Cerebellar cortex (tissue), 1 donor: ENCODE measurements at regions not wholly inside any gene's neighbourhood (a gene's known extent, or its start where the extent isn't known, plus 50 kb on each side); places are given as distances from the start of the nearest gene placed in this dataset.
"Not testable (repeated sequence)": the region's sequence is repeated elsewhere in the genome, so short reads cannot be mapped to it uniquely, and the experiment has no call there.

Experiments used
- DNase-seq: peaks from one replicate; pipeline ENCODE4 v3.0.0-alpha.2; 2015; ENCODE audit warnings: low spot score

DNA sequence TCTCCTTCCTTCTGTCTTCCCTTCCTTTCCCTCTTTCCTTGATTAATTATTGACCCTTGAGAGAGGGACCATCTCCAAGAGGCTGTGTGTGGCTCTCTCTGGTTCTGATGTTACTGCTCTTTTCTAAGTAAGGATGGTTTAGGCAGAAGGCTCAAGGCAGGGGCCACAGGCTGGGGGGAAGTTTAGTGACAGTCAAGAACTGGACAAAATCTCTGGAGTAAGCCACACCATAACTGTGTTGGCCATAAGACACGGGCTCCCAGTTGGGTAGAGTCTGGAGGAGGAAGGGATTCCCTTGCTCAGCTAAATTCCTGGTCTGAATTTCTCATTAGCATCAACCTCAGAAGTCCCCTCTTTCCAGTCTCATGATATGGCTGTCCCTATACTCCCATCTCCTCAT, 74.7 kb downstream of the BUD13 start:
- no peak for DNase-seq

DNA sequence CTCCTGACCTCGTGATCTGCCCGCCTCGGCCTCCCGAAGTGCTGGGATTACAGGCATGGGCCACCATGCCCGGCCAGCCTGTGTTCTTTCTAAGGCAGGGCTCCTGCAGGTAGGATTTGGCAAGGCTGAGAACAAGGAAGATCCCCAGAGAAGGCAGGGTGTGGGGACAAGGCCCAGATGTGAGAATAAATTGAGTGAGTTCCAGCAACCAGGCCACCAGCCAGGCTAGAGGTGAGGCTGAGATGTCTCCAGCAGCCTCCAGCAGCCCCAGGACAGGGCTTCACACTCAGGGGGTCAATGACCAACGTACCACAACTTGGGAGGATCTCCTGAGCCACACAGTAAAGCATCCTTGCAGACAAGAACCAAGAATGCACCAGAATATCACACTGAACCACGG, 75.1 kb downstream of the BUD13 start:
- no peak for DNase-seq

- DNase-seq: no peak
Measured at GRCh38 chr11:116697011-116697410, 75.8 kb downstream of the BUD13 start.

- no peak for DNase-seq
Measured at GRCh38 chr11:116696381-116696941, 76.3 kb downstream of the BUD13 start.

DNA sequence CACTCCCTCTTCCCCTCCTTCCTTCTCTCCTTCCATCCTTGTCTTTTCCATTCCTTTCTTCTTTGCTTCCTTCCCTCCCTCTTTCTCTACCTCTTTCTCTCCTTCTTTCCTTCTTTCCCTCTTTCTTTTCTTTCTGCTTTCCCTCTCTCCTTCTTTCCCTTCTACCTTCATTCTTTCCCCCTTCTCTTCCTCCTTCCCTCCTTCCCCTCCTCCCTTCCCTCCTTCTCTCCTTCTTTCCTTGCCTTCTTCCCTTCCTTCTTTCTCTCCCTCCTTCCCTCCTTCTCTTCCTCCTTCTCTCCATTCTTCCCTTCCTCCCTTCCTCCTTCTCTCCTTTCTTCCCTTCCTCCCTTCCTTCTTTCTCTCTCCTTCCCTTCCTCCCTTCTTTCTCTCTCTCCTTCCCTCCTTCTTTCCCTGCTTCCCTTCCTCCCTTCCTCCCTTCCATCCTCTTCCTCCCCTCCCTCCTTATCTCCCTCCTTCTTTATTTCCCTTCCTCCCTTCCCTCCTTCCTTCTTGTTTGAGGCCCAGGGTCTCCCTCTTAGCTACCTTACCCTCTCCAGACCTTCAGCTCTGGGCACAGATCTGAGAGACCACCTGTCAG, 77.0 kb downstream of the BUD13 start:
- no peak for DNase-seq

DNA sequence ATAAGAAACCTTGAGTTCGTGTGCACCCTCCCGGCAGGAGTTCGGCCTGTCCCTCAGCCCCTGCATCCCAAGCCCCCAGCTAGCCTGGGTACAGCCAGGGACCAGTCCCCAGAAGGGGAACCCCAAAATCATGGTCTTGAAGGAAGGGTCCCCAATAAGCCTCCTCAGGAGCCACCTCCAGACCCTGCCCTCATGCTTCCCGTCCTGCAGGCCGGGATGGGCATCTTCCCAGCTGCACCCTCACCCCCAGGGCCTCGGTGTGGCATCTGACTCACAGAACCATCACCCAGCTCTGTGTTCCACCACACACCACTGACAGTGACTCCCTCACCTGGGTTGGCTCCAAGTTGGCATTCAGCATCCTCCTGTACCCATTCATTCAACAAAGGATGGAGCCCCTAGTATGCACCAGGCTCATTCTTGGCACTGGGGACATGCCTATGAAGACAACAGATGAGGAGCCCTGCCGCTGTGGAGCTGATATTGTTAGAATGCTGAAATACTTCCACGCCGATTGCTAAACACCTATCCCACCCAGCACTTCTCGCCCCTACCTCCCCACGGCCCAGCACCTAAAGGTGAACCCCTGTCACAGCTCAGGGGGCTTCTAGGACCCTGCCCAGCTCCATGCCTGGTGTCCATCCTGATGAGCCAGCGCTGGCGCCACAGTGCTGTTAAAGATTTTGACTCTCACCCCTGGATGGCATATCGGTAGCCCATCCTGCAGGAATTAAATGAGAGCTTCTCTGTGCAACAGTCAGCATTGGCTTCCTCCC, 77.8 kb downstream of the BUD13 start:
- no peak for DNase-seq

- no peak for DNase-seq
Measured at GRCh38 chr11:116694349-116694725, 78.5 kb downstream of the BUD13 start.

- DNase-seq: no peak
Measured at GRCh38 chr11:116693593-116694348, 79.0 kb downstream of the BUD13 start.

DNA sequence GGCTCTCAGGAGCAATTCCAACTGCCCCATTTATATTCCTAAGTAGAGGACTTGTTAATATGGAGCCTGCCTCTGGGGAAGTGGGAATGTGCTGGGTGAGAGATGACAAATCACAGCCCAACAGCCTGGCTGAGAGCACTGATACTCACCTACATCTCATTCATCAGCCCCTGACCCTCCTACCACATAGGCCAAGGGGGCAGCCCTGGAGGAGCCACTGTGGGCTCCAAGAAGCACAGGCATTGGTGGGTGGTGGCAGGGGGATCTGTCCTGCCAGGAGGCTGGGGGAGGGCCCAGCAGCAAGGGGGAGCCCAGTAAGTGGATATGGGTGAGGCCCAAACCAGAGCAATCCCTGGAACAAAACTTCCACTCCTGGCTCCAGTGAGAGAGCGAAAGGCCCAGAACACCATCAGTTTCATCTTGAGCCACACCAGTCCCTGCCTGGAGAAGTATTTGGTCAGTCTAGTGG, 79.7 kb downstream of the BUD13 start:
- DNase-seq: no peak

GRCh38 chr11:116692318-116693101, 80.3 kb downstream of the BUD13 start:
- DNase-seq: no peak

GRCh38 chr11:116691771-116692177, 81.0 kb downstream of the BUD13 start:
- peak; percentile 62 for DNase-seq

- no peak for DNase-seq
Measured at GRCh38 chr11:116690611-116691010, 82.2 kb downstream of the BUD13 start.

- no peak for DNase-seq
Measured at GRCh38 chr11:116689413-116690127, 83.2 kb downstream of the BUD13 start.

DNA sequence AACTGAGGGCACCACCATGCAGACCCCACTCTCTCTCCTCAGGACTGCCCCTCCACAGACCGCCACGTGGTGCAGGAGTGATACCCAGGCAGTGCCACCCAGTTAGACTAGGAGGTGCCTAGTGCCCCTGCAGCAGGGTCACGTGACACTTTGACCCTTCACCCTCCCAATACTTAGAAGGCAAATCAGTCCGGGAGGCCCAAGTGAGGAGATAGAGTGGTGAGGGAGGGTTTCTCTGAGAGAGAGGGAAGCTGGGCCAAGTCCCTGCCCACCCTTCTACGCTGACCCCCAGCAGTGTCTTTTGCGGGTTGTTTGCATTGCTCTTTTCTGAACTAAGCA, 84.6 kb downstream of the BUD13 start:
- DNase-seq: no peak

DNA sequence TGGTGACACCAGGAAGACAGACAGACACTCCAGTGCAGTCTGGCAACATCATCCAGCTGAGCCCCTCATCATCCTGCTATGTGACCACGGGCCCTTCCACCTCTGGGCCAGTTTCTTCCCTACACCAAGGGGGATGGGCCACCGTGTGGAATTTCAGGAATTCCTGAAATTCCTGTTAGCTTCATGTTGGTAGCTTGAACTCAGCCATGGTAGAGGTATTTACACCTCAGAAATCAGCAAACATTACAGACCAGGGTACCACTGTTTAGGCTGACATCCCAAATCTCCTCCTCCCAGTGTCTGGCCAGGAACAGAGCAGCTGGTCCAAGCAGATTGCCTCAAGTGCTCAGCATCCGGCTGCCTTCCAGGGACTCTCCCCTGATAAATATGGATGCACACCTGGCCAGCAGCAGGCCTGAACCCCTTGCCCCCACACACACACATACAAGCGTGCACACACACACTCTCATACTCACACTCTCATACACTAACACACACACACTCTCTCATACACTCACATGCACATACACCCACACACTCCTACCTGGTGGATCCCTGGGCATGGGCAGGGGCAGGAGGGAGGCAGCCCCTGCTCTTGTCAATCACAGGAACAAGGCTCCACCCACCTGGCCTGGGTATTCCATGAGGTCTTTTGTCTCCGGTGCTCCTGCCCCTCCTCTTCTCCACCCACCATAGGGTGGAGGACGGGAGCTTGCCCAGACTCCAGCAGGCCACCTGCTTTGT, 85.2 kb downstream of the BUD13 start:
- no peak for DNase-seq

DNA sequence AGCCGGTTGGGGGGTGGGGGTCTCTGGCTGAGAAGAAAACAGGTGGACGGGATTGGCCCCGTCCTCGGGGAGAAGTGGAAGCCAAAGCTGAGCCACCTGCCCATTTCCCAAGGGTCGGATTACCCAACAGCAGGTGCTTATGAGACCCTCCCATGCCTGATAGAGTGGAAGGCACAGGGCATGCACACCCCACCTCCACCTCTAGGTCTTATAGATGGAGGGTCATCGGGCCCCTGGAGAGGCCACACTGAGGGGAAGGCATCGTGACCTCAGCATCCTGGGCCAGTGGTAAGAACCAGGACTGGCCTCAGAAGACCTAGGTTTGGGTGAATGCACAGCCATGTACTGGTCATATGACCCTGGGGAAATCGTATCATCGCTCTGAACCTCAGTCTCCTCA, 85.9 kb downstream of the BUD13 start:
- DNase-seq: no peak

GRCh38 chr11:116683982-116684381, 88.8 kb downstream of the BUD13 start:
- DNase-seq: no peak

- no peak for DNase-seq
Measured at GRCh38 chr11:116680349-116681125, 92.2 kb downstream of the BUD13 start.

- no peak for DNase-seq
Measured at GRCh38 chr11:116678887-116679286, 93.9 kb downstream of the BUD13 start.

- DNase-seq: not testable (repeated sequence)
Measured at GRCh38 chr11:116667318-116667717, 105.5 kb downstream of the BUD13 start.
